H1 (cell line): ENCODE measurements at regions not wholly inside any gene's neighbourhood (a gene's known extent, or its start where the extent isn't known, plus 50 kb on each side); places are given as distances from the start of the nearest gene placed in this dataset.

Experiments used
- CTCF ChIA-PET: fragments of 300-600 bp; sonication (Branson Sonifier 250); formaldehyde crosslinking; loops from one replicate; lab custom pipeline; 2021; ENCODE audit not compliant: partially characterized antibody; lab: Charles Lee
- POLR2A ChIA-PET: fragments of 300-600 bp; sonication (Branson Sonifier 250); formaldehyde crosslinking; loops from one replicate; lab custom pipeline; 2021; ENCODE audit warnings: inconsistent platforms; ENCODE audit not compliant: partially characterized antibody; lab: Charles Lee
- DNase-seq, 2 experiments: peaks; one replicate each; pipeline versions ENCODE4 v3.0.0 to v3.0.0-alpha.2; 2010 to 2022; ENCODE audit warnings: low spot score in 2 of 2, low read depth in 1 of 2, mixed read lengths in 1 of 2
- FAIRE-seq: peaks from 2 replicates; lab custom pipeline; 2011; peaks lifted over from hg19 to GRCh38; lab: Jason Lieb, UNC
- H2AFZ ChIP-seq: 2 replicates; pipeline ENCODE4 v1.8.1; 2012; ENCODE audit warnings: low read length, inconsistent platforms
- H2AK5ac ChIP-seq: 2 replicates; pipeline ENCODE4 v1.6.1; 2013; ENCODE audit warnings: low read depth, low read length
- H2BK120ac ChIP-seq: replicated peaks from 2 replicates; pipeline ENCODE3; 2013; ENCODE audit warnings: low read depth, low read length, inconsistent platforms
- H2BK12ac ChIP-seq: 2 replicates; pipeline ENCODE4 v1.6.1; 2013; ENCODE audit warnings: low read depth, low read length
- H2BK15ac ChIP-seq: 2 replicates; pipeline ENCODE4 v1.6.1; 2013; ENCODE audit warnings: low read length
- H2BK20ac ChIP-seq: 2 replicates; pipeline ENCODE4 v1.6.1; 2013; ENCODE audit warnings: low read length
- H2BK5ac ChIP-seq: 2 replicates; pipeline ENCODE4 v1.6.1; 2013; ENCODE audit warnings: low read depth, low read length
- H3K14ac ChIP-seq: 2 replicates; pipeline ENCODE4 v1.6.1; 2013; ENCODE audit warnings: inconsistent platforms; ENCODE audit not compliant: insufficient read length
- H3K18ac ChIP-seq: 2 replicates; pipeline ENCODE4 v1.6.1; 2013; ENCODE audit warnings: low read length; ENCODE audit errors: extremely low read depth
- H3K23ac ChIP-seq: 2 replicates; pipeline ENCODE4 v1.6.1; 2013; ENCODE audit warnings: inconsistent platforms; ENCODE audit not compliant: insufficient read length
- H3K23me2 ChIP-seq: 2 replicates; pipeline ENCODE4 v1.6.1; 2013; ENCODE audit warnings: low read depth, low read length
- H3K27ac ChIP-seq: 2 replicates; pipeline ENCODE4 v1.6.1; 2011; ENCODE audit warnings: low read depth, low read length, inconsistent platforms
- H3K27me3 ChIP-seq, 4 experiments: replicated peaks in 1 of 4; 1 replicate in 1 of 4; 2 replicates in 3 of 4; pipeline versions ENCODE4 v1.6.1 to v1.8.1; 2011 to 2013; ENCODE audit warnings: low read length in 3 of 4, mild to moderate bottlenecking in 3 of 4, inconsistent platforms in 2 of 4, mixed read lengths in 2 of 4, moderate library complexity in 1 of 4; ENCODE audit not compliant: control insufficient read depth in 3 of 4, insufficient read depth in 3 of 4; ENCODE audit errors: extremely low read depth in 1 of 4
- H3K36me3 ChIP-seq, 4 experiments: 2 replicates each; pipeline versions ENCODE4 v1.6.1 to v1.8.1; 2011 to 2013; ENCODE audit warnings: mild to moderate bottlenecking in 4 of 4, low read length in 3 of 4, moderate library complexity in 2 of 4, control low read depth in 1 of 4, inconsistent platforms in 1 of 4; ENCODE audit not compliant: insufficient read depth in 4 of 4, control insufficient read depth in 2 of 4
- H3K4ac ChIP-seq: replicated peaks from 2 replicates; pipeline ENCODE3; 2013; ENCODE audit warnings: low read length, low read depth, mixed read lengths, inconsistent platforms; ENCODE audit not compliant: insufficient read length
- H3K4me1 ChIP-seq, 4 experiments: replicated peaks in 1 of 4; 1 replicate in 1 of 4; 2 replicates in 3 of 4; pipeline versions ENCODE4 v1.6.1 to v1.8.1; 2011 to 2013; ENCODE audit warnings: low read length in 3 of 4, inconsistent platforms in 2 of 4, mixed read lengths in 1 of 4; ENCODE audit not compliant: insufficient read depth in 4 of 4, control insufficient read depth in 3 of 4
- H3K4me2 ChIP-seq, 2 experiments: 2 replicates each; pipeline versions ENCODE4 v1.6.1 to v1.8.1; 2011 to 2013; ENCODE audit warnings: low read depth in 2 of 2, low read length in 2 of 2, control low read depth in 1 of 2, inconsistent platforms in 1 of 2, mild to moderate bottlenecking in 1 of 2; ENCODE audit not compliant: insufficient read depth in 1 of 2
- H3K4me3 ChIP-seq, 4 experiments: fragments of 200-600, 300-600 bp in 1 of 4; sonication (generic), shearing (Covaris generic), sonication (Bioruptor Twin) in 1 of 4; 2 replicates each; pipeline versions ENCODE4 v1.5.1 to v1.8.1; 2011 to 2016; ENCODE audit warnings: low read length in 4 of 4, low read depth in 3 of 4, control low read depth in 2 of 4, inconsistent platforms in 2 of 4, mild to moderate bottlenecking in 2 of 4, mixed read lengths in 1 of 4, moderate library complexity in 1 of 4; ENCODE audit not compliant: insufficient read depth in 2 of 4; ENCODE audit errors: extremely low read depth in 1 of 4
- H3K56ac ChIP-seq: replicated peaks from 2 replicates; pipeline ENCODE3; 2013; ENCODE audit warnings: low read depth, mild to moderate bottlenecking, mixed read lengths, low read length, inconsistent platforms; ENCODE audit not compliant: insufficient read length
- H3K79me1 ChIP-seq: 2 replicates; pipeline ENCODE4 v1.6.1; 2013; ENCODE audit warnings: low read depth, low read length, control low read depth
- H3K79me2 ChIP-seq, 2 experiments: 2 replicates each; pipeline versions ENCODE4 v1.6.1 to v1.8.1; 2012 to 2013; ENCODE audit warnings: low read length in 2 of 2, mild to moderate bottlenecking in 2 of 2, inconsistent platforms in 1 of 2; ENCODE audit not compliant: insufficient read depth in 2 of 2, control insufficient read depth in 1 of 2
- H3K9ac ChIP-seq, 4 experiments: replicated peaks in 1 of 4; 1 replicate in 1 of 4; 2 replicates in 3 of 4; pipeline versions ENCODE4 v1.6.1 to v1.8.1; 2011 to 2013; ENCODE audit warnings: low read depth in 3 of 4, low read length in 3 of 4, control low read depth in 2 of 4, mild to moderate bottlenecking in 2 of 4, moderate library complexity in 2 of 4, inconsistent platforms in 1 of 4; ENCODE audit errors: extremely low read depth in 1 of 4
- H3K9me3 ChIP-seq, 2 experiments: 2 replicates each; pipeline versions ENCODE4 v1.6.1 to v1.8.1; 2012 to 2013; ENCODE audit warnings: mild to moderate bottlenecking in 2 of 2, moderate library complexity in 2 of 2, control low read depth in 1 of 2, inconsistent platforms in 1 of 2, low read depth in 1 of 2, low read length in 1 of 2, mixed read lengths in 1 of 2; ENCODE audit not compliant: insufficient read depth in 2 of 2
- H4K20me1 ChIP-seq, 2 experiments: replicated peaks in 1 of 2; 2 replicates each; pipeline versions ENCODE3 to v1.8.1; 2011 to 2013; ENCODE audit warnings: inconsistent platforms in 2 of 2, low read length in 2 of 2, mild to moderate bottlenecking in 1 of 2; ENCODE audit not compliant: insufficient read depth in 2 of 2, control insufficient read depth in 1 of 2
- H4K5ac ChIP-seq: 2 replicates; pipeline ENCODE4 v1.6.1; 2013; ENCODE audit warnings: low read length, low read depth, mixed read lengths, inconsistent platforms; ENCODE audit not compliant: insufficient read length
- H4K8ac ChIP-seq: 2 replicates; pipeline ENCODE4 v1.8.0; 2013; ENCODE audit warnings: mild to moderate bottlenecking, moderate library complexity, low read length, inconsistent platforms; ENCODE audit not compliant: insufficient read depth; ENCODE audit errors: extremely low read depth
- H4K91ac ChIP-seq: replicated peaks from 2 replicates; pipeline ENCODE3; 2013; ENCODE audit warnings: low read length, mixed read lengths, inconsistent platforms; ENCODE audit not compliant: insufficient read length
- BRCA1 ChIP-seq: IDR thresholded peaks from 2 replicates; pipeline ENCODE4 v1.6.1; 2012; ENCODE audit warnings: low read depth, low read length, improper control_type of control experiment
- WGBS, 2 experiments: shearing (Covaris generic) in 1 of 2; methylation state at CpG; one replicate each; pipeline versions ENCODE4 v1.1.6 to v1.1.7; 2013 to 2015; ENCODE audit warnings: low lambda C conversion rate in 2 of 2, mixed read lengths in 2 of 2, inconsistent platforms in 1 of 2, low coverage in 1 of 2, missing lambda C conversion rate in 1 of 2; ENCODE audit not compliant: insufficient replicate concordance in 2 of 2, insufficient coverage in 1 of 2, insufficient read length in 1 of 2; ENCODE audit errors: extremely low coverage in 1 of 2, missing lambda C conversion rate in 1 of 2; 5-methylcytosine and 5-hydroxymethylcytosine counted together
- TF ChIP-seq, protein P1 (sequence below): IDR thresholded peaks from 2 replicates; pipeline ENCODE4 v1.6.1; 2012; ENCODE audit warnings: inconsistent platforms

DNA sequence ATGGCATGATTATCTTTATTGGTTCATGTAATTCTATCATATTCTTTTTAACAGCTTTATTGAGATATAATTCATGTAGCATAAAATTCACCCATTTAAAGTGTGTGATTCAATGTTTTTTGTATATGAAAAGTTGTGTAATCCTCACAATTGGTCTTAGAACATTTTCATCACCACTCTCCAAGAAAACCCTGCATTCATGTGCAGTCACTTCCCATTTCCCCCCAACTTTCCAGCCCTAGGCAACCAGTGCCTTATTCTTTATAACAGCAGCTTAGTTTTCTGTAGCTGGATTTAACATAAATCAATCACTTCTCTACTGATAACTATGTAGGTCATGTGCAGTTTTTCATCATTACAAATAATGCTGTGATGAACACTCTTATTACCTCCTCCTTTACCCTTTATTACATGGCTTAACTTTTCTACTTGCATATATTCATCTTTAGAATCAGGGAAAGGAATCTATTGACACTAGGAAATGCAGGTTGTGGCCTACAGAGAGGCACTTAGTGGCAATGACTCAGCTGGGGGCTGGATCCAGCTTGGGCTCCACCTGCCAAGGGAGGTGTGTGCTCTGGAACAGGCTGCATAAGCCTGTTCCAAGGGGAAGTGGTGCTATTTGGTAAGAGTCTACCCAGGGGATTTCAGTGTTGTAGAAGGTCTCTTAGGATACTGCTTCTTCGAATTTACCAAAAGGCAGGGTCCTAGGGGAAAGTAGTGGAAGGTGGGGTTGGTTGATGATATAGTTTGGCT is 89.1 kb downstream of the ETAA1 start:
- Histone ChIP-seq H3K4me3 (no peak overlapping the region), H4K8ac (no peak overlapping the region), H4K5ac (no peak overlapping the region), H3K79me2 (no peaks in the 10 kb centered on the region), H3K14ac (no peak overlapping the region), H2BK5ac (no peak overlapping the region), H3K9me3 (no peaks in the 10 kb centered on the region), H3K23ac (no peak overlapping the region), H3K27ac (no peak overlapping the region), H3K27me3 (no peaks in the 10 kb centered on the region), H3K56ac (no peak overlapping the region), H2BK20ac (no peak overlapping the region), H4K91ac (no peak overlapping the region), H4K20me1 (no peaks in the 10 kb centered on the region), H3K4me1 (no peaks in the 10 kb centered on the region), H3K18ac (no peak overlapping the region), H3K9ac (no peak overlapping the region), H2AK5ac (no peak overlapping the region), H3K4me2 (no peak overlapping the region), H2BK12ac (no peak overlapping the region), H3K79me1 (no peaks in the 10 kb centered on the region), H3K36me3 (no peaks in the 10 kb centered on the region), H3K4ac (no peak overlapping the region), H2BK120ac (no peak overlapping the region), H3K23me2 (no peaks in the 10 kb centered on the region), H2AFZ (0 out of 2 replicates have a peak overlapping the region, but pooled peaks have one; percentile 31), H2BK15ac (no peak overlapping the region)
- 100% methylated on average over 1 of the region's 1 CpG; no CpG with 5 or more reads in 1 of the 2 experiments for WGBS, 2 experiments
- no peak for DNase-seq
- ChIA-PET POLR2A (no interaction called here), CTCF (interaction anchor here (0.7 to 0.8 kb wide), 2 partner anchors 9 to 216 kb away, joined by 3 read pairs; no protein-coding TSS in a partner anchor)
- no peak for FAIRE-seq
- TF ChIP-seq BRCA1, result no peak
- TF ChIP-seq, protein P1, sequence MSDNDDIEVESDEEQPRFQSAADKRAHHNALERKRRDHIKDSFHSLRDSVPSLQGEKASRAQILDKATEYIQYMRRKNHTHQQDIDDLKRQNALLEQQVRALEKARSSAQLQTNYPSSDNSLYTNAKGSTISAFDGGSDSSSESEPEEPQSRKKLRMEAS, result no peak
